ENCODE measurements at regions not wholly inside any gene's neighbourhood (a gene's known extent, or its start where the extent isn't known, plus 50 kb on each side); places are given as distances from the start of the nearest gene placed in this dataset.

- TF ChIP-seq, protein P1, sequence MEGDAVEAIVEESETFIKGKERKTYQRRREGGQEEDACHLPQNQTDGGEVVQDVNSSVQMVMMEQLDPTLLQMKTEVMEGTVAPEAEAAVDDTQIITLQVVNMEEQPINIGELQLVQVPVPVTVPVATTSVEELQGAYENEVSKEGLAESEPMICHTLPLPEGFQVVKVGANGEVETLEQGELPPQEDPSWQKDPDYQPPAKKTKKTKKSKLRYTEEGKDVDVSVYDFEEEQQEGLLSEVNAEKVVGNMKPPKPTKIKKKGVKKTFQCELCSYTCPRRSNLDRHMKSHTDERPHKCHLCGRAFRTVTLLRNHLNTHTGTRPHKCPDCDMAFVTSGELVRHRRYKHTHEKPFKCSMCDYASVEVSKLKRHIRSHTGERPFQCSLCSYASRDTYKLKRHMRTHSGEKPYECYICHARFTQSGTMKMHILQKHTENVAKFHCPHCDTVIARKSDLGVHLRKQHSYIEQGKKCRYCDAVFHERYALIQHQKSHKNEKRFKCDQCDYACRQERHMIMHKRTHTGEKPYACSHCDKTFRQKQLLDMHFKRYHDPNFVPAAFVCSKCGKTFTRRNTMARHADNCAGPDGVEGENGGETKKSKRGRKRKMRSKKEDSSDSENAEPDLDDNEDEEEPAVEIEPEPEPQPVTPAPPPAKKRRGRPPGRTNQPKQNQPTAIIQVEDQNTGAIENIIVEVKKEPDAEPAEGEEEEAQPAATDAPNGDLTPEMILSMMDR (IDR thresholded peaks at IDR 0.05): no peak
- TF ChIP-seq POLR2AphosphoS5 (IDR thresholded peaks at IDR 0.05; ENCODE audit: low read depth, low read length): no peak
- TF ChIP-seq, protein P2, sequence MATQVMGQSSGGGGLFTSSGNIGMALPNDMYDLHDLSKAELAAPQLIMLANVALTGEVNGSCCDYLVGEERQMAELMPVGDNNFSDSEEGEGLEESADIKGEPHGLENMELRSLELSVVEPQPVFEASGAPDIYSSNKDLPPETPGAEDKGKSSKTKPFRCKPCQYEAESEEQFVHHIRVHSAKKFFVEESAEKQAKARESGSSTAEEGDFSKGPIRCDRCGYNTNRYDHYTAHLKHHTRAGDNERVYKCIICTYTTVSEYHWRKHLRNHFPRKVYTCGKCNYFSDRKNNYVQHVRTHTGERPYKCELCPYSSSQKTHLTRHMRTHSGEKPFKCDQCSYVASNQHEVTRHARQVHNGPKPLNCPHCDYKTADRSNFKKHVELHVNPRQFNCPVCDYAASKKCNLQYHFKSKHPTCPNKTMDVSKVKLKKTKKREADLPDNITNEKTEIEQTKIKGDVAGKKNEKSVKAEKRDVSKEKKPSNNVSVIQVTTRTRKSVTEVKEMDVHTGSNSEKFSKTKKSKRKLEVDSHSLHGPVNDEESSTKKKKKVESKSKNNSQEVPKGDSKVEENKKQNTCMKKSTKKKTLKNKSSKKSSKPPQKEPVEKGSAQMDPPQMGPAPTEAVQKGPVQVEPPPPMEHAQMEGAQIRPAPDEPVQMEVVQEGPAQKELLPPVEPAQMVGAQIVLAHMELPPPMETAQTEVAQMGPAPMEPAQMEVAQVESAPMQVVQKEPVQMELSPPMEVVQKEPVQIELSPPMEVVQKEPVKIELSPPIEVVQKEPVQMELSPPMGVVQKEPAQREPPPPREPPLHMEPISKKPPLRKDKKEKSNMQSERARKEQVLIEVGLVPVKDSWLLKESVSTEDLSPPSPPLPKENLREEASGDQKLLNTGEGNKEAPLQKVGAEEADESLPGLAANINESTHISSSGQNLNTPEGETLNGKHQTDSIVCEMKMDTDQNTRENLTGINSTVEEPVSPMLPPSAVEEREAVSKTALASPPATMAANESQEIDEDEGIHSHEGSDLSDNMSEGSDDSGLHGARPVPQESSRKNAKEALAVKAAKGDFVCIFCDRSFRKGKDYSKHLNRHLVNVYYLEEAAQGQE (IDR thresholded peaks at IDR 0.05; ENCODE audit: insufficient read depth in 1 of 2, low read depth in 2 of 2, low read length in 1 of 2): no peak
Observed at GRCh38 chr13:78758549-78758948, 99.6 kb upstream of the OBI1 start.

Data from Panc1 (cell line).